Fibroblast of the aortic adventitia (primary cell): ENCODE measurements at regions not wholly inside any gene's neighbourhood (a gene's known extent, or its start where the extent isn't known, plus 50 kb on each side); places are given as distances from the start of the nearest gene placed in this dataset.
A peak's percentile ranks its signal among the peaks of the same experiment; 100 is the strongest.

ENCODE experiments used
- DNase-seq: peaks from one replicate; pipeline ENCODE4 v3.0.0-alpha.2; 2010; ENCODE audit warnings: low read depth
- H3K4me3 ChIP-seq: 2 replicates; pipeline ENCODE4 v1.5.1; 2011; ENCODE audit warnings: low read depth, mild to moderate bottlenecking, control low read depth, low read length, moderate library complexity
- TF ChIP-seq, protein P1 (sequence below): IDR thresholded peaks from 2 replicates; pipeline ENCODE4 v1.5.1; 2011; ENCODE audit warnings: mild to moderate bottlenecking, low read length, control low read depth, inconsistent platforms; ENCODE audit not compliant: insufficient read depth

DNA sequence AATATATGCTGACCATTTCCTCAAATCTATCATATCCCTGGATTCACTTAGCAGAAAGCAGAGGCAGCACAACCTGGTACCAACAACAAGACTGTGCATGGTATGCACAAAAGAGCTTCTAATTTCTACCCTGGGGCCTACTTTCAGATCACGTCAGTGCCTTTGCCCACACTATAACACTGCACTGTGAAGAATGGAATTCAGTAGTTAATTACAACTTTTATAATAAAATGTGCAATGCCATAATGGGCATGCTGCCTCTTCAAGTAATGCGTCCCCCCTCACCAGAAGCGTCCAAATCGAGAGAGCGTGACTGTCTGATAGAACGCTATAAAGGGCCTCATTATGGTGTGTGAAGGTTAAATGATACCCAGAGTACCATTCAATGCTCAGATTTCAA lies 328.1 kb upstream of the PKDCC start:
- DNase-seq, result no peak
- no peak overlapping the region for H3K4me3 ChIP-seq
- TF ChIP-seq, protein P1, sequence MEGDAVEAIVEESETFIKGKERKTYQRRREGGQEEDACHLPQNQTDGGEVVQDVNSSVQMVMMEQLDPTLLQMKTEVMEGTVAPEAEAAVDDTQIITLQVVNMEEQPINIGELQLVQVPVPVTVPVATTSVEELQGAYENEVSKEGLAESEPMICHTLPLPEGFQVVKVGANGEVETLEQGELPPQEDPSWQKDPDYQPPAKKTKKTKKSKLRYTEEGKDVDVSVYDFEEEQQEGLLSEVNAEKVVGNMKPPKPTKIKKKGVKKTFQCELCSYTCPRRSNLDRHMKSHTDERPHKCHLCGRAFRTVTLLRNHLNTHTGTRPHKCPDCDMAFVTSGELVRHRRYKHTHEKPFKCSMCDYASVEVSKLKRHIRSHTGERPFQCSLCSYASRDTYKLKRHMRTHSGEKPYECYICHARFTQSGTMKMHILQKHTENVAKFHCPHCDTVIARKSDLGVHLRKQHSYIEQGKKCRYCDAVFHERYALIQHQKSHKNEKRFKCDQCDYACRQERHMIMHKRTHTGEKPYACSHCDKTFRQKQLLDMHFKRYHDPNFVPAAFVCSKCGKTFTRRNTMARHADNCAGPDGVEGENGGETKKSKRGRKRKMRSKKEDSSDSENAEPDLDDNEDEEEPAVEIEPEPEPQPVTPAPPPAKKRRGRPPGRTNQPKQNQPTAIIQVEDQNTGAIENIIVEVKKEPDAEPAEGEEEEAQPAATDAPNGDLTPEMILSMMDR, result no peak

DNA sequence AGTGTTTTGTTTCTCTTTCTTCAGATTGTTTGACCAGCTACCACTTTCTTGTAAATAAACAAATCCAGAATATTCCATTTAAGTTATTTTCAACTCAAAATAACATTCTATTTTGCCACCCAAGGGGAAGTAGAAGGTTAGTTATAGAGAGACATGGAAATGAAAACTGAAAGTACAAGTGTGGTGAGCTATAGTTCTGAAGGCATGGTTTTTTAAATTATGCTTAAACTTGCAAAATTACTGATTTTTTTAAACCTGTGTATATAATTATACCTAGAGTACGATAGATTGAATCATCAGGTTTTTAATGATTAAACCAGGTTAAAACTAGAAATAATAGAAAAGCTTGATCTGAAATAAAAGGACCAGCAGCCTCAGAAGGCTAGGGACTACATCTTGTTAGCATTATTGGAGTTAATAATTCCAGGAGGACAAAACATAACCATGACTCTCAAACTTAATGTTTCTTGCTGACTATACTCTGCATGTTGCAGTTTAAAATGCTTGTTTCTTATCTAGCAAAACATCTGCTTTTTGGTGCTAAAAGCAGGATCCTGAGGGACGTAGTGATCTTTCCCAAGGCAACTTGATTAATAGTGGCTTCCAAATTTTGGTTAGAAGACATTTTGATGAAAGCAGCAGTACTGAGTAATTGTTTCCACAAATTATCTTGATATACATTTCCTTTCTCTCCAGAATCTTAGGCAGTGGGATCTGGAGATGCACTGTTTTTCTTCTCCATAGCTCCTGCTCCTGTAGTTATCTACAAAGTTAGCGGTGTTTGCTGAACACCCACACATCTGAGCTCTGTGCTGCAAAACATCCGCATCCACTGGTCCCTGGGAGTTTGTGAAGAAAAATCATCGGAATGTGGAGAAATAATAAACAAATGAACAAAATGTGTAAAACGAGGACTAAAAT lies 327.2 kb upstream of the PKDCC start:
- DNase-seq, result peak; percentile 75

DNA sequence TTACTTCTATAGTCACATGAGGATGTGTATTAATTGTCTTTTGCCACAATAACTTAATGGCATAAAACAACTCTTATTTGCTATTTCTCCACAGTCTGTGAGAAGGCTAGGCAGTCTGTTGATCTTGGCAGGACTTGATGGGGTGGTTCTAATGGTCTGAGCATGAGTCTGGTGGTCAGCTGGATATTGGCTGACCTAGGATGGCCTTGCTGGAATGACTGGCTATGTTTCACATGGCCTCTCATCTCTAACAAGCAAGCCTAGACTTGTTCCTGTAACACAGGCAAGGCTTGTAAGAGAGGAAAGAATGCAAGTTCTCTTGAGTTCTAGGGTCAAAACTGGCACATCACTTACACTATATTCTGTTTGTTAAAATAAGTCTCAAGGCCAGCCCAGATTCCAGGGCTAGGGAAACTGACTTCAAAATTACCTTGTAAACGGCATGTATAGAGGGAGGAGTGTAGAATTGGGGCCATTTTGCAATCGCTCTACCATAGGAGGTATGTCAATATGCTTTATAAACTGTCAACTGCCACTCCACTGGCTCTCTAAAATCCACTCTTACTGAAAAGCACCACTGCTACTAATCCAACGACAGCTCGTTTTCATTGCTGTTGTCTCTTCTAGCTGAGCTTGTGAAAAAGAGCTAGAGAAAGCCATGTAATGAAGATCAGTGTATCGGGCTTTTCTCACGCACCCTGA lies 325.0 kb upstream of the PKDCC start:
- peak; percentile 94 for DNase-seq
- H3K4me3 ChIP-seq, result no peak overlapping the region
- TF ChIP-seq, protein P1, result no peak

More for the DNA sequence above, 327.2 kb upstream of the PKDCC start:
- TF ChIP-seq, protein P1, result no peak
- no peak overlapping the region for H3K4me3 ChIP-seq

DNA sequence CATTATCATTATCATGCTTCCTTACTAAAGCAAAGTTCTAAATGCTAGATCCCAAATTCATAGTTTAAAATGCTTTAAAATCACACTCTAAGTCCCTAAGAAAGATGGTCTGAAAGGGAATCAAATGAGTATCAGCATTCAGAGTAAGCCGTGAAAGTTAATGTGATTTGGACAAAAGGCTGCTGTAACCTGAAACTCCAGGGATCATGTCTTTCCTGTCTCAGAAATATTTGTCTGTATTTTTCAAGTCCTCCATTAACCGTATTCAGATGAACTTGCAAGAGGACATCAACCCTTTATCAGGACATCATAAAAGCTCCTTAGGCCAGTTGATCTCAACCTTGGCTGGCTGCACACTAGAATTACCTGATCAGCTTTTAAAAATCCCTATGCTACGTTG lies 324.3 kb upstream of the PKDCC start:
- H3K4me3 ChIP-seq, result no peak overlapping the region
- TF ChIP-seq, protein P1, result no peak
- no peak for DNase-seq

DNA sequence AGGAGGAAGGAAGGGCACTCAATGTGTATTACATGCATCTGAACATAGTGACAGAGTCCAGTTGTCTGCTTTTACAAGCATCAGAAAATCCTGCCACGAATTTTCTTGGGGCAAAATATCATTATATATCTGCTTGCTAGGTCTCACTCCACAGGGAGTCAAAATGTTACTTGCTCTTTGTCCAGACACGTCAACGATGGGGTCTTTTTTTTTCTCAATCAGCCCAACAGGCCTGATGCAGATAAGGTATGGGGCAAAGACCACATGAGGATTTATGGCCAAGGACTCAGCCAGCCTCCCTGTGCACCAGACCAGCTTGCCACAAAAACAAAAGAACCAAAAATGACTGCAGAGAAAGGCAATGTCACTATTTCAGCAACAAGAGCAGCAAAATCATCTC lies 323.4 kb upstream of the PKDCC start:
- no peak overlapping the region for H3K4me3 ChIP-seq
- TF ChIP-seq, protein P1, result no peak
- no peak for DNase-seq

DNA sequence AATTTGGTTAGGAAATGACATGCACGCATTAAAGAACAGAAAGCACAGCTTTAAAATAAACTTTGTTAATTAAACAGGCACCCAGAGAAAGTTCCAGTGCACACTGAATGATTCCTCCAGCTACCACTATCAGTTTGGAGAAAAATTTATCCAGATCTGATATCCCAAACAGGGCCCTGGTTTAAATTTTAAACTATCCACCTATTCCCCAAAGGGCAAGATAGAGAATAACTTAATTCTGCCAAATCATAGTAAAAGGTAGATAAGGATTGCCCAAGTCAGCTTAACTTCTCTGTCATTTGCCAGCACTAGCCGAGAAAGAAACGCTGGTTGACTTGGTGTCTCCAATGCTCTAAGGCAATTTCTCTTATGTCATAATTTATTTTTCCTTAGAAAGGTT lies 321.9 kb upstream of the PKDCC start:
- no peak overlapping the region for H3K4me3 ChIP-seq

More for the DNA sequence above, 321.9 kb upstream of the PKDCC start:
- TF ChIP-seq, protein P1, result no peak
- no peak for DNase-seq
